ENCODE measurements at regions not wholly inside any gene's neighbourhood (a gene's known extent, or its start where the extent isn't known, plus 50 kb on each side); places are given as distances from the start of the nearest gene placed in this dataset.

- DNase-seq (ENCODE audit: low spot score) = no peak
Measured at GRCh38 chr7:121450631-121451198, 54.6 kb upstream of the FAM3C start.

- no peak for DNase-seq (ENCODE audit: low spot score)
Measured at GRCh38 chr7:121449735-121450240, 53.7 kb upstream of the FAM3C start.

GRCh38 chr7:121449329-121449728 is 53.2 kb upstream of the FAM3C start:
- no peak for DNase-seq (ENCODE audit: low spot score)

GRCh38 chr7:121448429-121448828 is 52.3 kb upstream of the FAM3C start:
- DNase-seq (ENCODE audit: low spot score) = no peak

GRCh38 chr7:121447911-121448300 is 51.8 kb upstream of the FAM3C start:
- peak; percentile 7 for DNase-seq (ENCODE audit: low spot score)

GRCh38 chr7:121447243-121447910 is 51.3 kb upstream of the FAM3C start:
- peak; percentile 46 for DNase-seq (ENCODE audit: low spot score)

- DNase-seq (ENCODE audit: low spot score) = no peak
Measured at GRCh38 chr7:121446526-121446925, 50.4 kb upstream of the FAM3C start.
